CD4-positive, alpha-beta T cell (primary cell): ENCODE measurements at regions not wholly inside any gene's neighbourhood (a gene's known extent, or its start where the extent isn't known, plus 50 kb on each side); places are given as distances from the start of the nearest gene placed in this dataset.

Source experiments
- ATAC-seq: fragments of 200-7000 bp; cut with Tn5 transposase; one replicate; pipeline ENCODE4 v1.10.0; 2022; ENCODE audit warnings: mild to moderate bottlenecking; ENCODE audit not compliant: poor library complexity
- CTCF ChIA-PET: fragments of 350-600 bp; sonication (Branson Sonifier 250); formaldehyde crosslinking; loops from one replicate; lab custom pipeline; 2021; ENCODE audit warnings: antibody characterized with exemption, inconsistent platforms; lab: Charles Lee
- POLR2A ChIA-PET: fragments of 350-600 bp; sonication (Branson Sonifier 250); formaldehyde crosslinking; loops from one replicate; lab custom pipeline; 2021; ENCODE audit warnings: antibody characterized with exemption, inconsistent platforms; lab: Charles Lee
- DNase-seq, 14 experiments: peaks; one replicate each; pipeline ENCODE4 v3.0.0-alpha.2; 2013 to 2020; ENCODE audit warnings: mixed read lengths in 2 of 14
- H3K27ac ChIP-seq, 2 donors: one replicate each; pipeline versions ENCODE4 v1.5.1 to v1.7.0; 2013; ENCODE audit warnings: low read length in 2 of 2, low read depth in 1 of 2, mild to moderate bottlenecking in 1 of 2
- H3K27me3 ChIP-seq, 2 experiments: 1 replicate in 1 of 2; 2 replicates in 1 of 2; pipeline versions ENCODE4 v1.6.1 to v1.7.0; 2013; ENCODE audit warnings: low read length in 2 of 2, control low read depth in 1 of 2, mild to moderate bottlenecking in 1 of 2, moderate library complexity in 1 of 2; ENCODE audit not compliant: insufficient read depth in 2 of 2, control insufficient read depth in 1 of 2
- H3K36me3 ChIP-seq: one replicate; pipeline ENCODE4 v1.6.1; 2013; ENCODE audit warnings: low read length, control low read depth; ENCODE audit not compliant: insufficient read depth
- H3K4me1 ChIP-seq: one replicate; pipeline ENCODE4 v1.6.1; 2013; ENCODE audit warnings: low read length, control low read depth; ENCODE audit not compliant: insufficient read depth
- H3K4me3 ChIP-seq: one replicate; pipeline ENCODE4 v1.5.1; 2013; ENCODE audit warnings: mild to moderate bottlenecking, low read length, moderate library complexity
- H3K9me3 ChIP-seq, 2 experiments: 1 replicate in 1 of 2; 2 replicates in 1 of 2; pipeline versions ENCODE4 v1.6.1 to v1.7.0; 2013; ENCODE audit warnings: low read length in 2 of 2, mild to moderate bottlenecking in 2 of 2, control low read depth in 1 of 2, moderate library complexity in 1 of 2; ENCODE audit not compliant: control insufficient read depth in 1 of 2, insufficient read depth in 1 of 2
- H3K27ac Mint-ChIP-seq: one replicate; pipeline ENCODE4 v1.8.0; 2020; ENCODE audit warnings: mixed read lengths
- H3K27me3 Mint-ChIP-seq: one replicate; pipeline ENCODE4 v1.8.0; 2021; ENCODE audit warnings: mixed read lengths
- H3K36me3 Mint-ChIP-seq: one replicate; pipeline ENCODE4 v1.8.0; 2021; ENCODE audit warnings: low read depth, mixed read lengths
- H3K4me1 Mint-ChIP-seq: one replicate; pipeline ENCODE4 v1.8.0; 2021; ENCODE audit warnings: low read depth, mixed read lengths
- H3K4me3 Mint-ChIP-seq: one replicate; pipeline ENCODE4 v1.8.0; 2020; ENCODE audit warnings: mild to moderate bottlenecking, mixed read lengths
- H3K9me3 Mint-ChIP-seq: one replicate; pipeline ENCODE4 v1.8.0; 2020; ENCODE audit warnings: mixed read lengths
- CTCF ChIP-seq: fragments of 200-600 bp; IDR thresholded peaks from one replicate; pipeline ENCODE4 v1.8.0; 2022; ENCODE audit warnings: antibody characterized with exemption, mild to moderate bottlenecking
- intact Hi-C, 2 experiments: fragments of 100-400 bp; cut with DNase I in 1 of 2; cut with micrococcal nuclease in 1 of 2; formaldehyde crosslinking; loops; one replicate each; pipeline versions ENCODE4 v1.15.1 to v1.9.0; 2023 to 2025; cut with DNase I, micrococcal nuclease

GRCh38 chr6:122061855-122062254, 337.6 kb upstream of the HSF2 start:
- Mint-ChIP-seq H3K4me3 (no peak overlapping the region), H3K27ac (no peak overlapping the region), H3K9me3 (no peaks in the 10 kb centered on the region), H3K4me1 (no peaks in the 10 kb centered on the region), H3K27me3 (no peaks in the 10 kb centered on the region), H3K36me3 (no peaks in the 10 kb centered on the region)
- no peak for TF ChIP-seq CTCF
- ChIA-PET CTCF (no interaction called here), POLR2A (no interaction called here)
- intact Hi-C loops, result no loop called here
- ATAC-seq, result no peak
- H3K4me1 ChIP-seq, result no peaks in the 10 kb centered on the region
- no peak for DNase-seq
- H3K36me3 ChIP-seq, result no peaks in the 10 kb centered on the region
- H3K27me3 ChIP-seq, result no peaks in the 10 kb centered on the region
- no peak overlapping the region for H3K4me3 ChIP-seq
- no peak overlapping the region for H3K27ac ChIP-seq
- H3K9me3 ChIP-seq, result no peaks in the 10 kb centered on the region

DNA sequence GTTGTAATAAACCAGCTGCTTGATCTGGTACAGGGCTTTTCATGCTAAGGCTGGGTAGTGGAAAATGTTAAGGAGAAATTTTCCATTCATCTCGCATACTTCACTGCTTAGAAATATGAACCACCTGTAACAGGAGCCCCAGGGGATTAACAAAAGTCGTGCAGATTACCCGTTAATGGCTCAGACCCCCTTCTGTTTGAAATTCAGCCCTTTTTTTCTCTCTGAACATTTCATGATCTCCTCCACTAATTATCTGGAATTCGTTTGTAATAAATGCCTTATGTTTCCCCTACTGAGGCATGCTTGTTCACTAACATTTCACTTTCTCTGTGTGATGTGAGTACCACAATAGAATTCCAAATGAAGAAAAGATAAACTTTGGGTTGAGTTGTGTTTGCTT, 336.4 kb upstream of the HSF2 start:
- H3K4me1 ChIP-seq, result no peaks in the 10 kb centered on the region
- Mint-ChIP-seq H3K27ac (no peak overlapping the region), H3K9me3 (no peaks in the 10 kb centered on the region), H3K36me3 (no peaks in the 10 kb centered on the region), H3K4me1 (no peaks in the 10 kb centered on the region), H3K27me3 (no peaks in the 10 kb centered on the region), H3K4me3 (no peak overlapping the region)
- H3K27ac ChIP-seq, result no peak overlapping the region
- H3K27me3 ChIP-seq, result no peaks in the 10 kb centered on the region
- H3K36me3 ChIP-seq, result no peaks in the 10 kb centered on the region
- no peaks in the 10 kb centered on the region for H3K9me3 ChIP-seq
- H3K4me3 ChIP-seq, result no peak overlapping the region
- ATAC-seq, result no peak
- ChIA-PET POLR2A (no interaction called here), CTCF (no interaction called here)
- intact Hi-C loops, result no loop called here
- DNase-seq, result no peak
- no peak for TF ChIP-seq CTCF

- Histone ChIP-seq H3K36me3 (no peaks in the 10 kb centered on the region), H3K4me3 (no peak overlapping the region), H3K9me3 (no peaks in the 10 kb centered on the region), H3K27me3 (no peaks in the 10 kb centered on the region), H3K4me1 (no peaks in the 10 kb centered on the region), H3K27ac (no peak overlapping the region)
- Mint-ChIP-seq H3K36me3 (no peaks in the 10 kb centered on the region), H3K27ac (no peak overlapping the region), H3K4me3 (no peak overlapping the region), H3K4me1 (no peaks in the 10 kb centered on the region), H3K27me3 (no peaks in the 10 kb centered on the region), H3K9me3 (no peaks in the 10 kb centered on the region)
- ChIA-PET CTCF (no interaction called here), POLR2A (no interaction called here)
- ATAC-seq (no peak), DNase-seq (no peak)
- TF ChIP-seq CTCF, result no peak
- intact Hi-C loops, result no loop called here
These were observed 335.7 kb upstream of the HSF2 start for GRCh38 chr6:122063761-122064160.
